CD4-positive, alpha-beta T cell treated with Interleukin-15 for 4 hours (primary cell): ENCODE measurements at regions not wholly inside any gene's neighbourhood (a gene's known extent, or its start where the extent isn't known, plus 50 kb on each side); places are given as distances from the start of the nearest gene placed in this dataset.

Experiments
- DNase-seq: peaks from one replicate; pipeline ENCODE4 v3.0.0-alpha.2; 2020; ENCODE audit warnings: low spot score

DNA sequence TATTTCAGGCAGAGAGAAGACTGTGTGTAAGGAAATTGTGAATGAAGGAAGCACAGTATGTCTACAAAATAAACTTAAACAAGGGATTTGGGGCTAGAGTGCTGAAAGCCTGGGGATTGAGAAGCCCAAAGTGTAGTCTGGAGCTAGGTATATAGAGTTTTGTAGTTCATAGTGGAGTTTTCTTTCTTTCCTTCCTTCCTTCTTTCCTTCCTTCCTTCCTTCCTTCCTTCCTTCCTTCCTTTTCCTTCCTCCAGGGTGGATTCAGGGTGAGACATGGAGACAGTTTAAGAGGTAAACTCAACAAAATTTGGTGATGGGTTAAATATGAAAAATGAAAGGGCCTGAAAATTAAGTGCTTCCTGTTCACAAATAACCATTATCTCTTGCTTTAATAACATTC, 757.8 kb upstream of the CXADR start:
- no peak for DNase-seq

DNA sequence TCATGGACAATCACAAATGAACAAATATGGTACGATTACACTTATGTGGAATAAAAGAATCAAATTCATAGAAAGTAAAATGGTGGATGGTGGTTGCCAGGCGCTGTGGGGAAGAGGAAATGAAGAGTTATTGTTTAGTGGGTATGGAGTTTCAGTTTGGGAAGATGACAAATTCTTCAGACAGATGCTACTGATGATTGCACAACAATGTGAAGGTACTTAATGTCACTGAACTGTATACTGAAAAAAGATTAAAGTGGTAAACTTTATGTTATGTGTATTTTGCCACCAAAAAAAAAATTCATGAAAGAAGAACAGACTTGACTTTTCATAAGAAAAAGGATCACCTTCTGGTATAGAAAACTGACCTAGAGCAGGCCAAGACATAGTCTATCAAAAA, 745.6 kb upstream of the CXADR start:
- no peak for DNase-seq

- DNase-seq = no peak
These were observed 744.7 kb upstream of the CXADR start for GRCh38 chr21:16768096-16768495.

- DNase-seq = no peak
These were observed 742.6 kb upstream of the CXADR start for GRCh38 chr21:16770266-16770665.

DNA sequence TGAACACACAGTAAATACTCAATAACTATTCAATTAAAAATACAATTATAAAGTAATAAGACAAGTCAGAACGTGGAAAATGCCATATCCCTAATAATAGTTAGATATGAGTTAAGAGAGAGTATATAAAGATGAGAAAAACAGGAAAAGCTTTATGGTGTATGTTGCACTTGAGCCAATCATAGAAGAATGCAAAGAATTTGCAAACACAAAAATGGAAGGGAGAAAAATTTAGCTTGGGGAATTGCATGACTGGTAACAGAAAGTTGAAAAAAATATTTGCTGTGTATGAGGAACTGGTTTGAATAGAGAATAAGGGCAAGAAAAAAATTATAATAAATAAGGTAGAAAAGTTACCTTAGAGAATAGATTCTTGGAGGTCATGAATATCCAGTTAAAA, 739.6 kb upstream of the CXADR start:
- no peak for DNase-seq

- no peak for DNase-seq
These were observed 737.8 kb upstream of the CXADR start for GRCh38 chr21:16775076-16775475.

- no peak for DNase-seq
These were observed 735.7 kb upstream of the CXADR start for GRCh38 chr21:16777041-16777720.

DNA sequence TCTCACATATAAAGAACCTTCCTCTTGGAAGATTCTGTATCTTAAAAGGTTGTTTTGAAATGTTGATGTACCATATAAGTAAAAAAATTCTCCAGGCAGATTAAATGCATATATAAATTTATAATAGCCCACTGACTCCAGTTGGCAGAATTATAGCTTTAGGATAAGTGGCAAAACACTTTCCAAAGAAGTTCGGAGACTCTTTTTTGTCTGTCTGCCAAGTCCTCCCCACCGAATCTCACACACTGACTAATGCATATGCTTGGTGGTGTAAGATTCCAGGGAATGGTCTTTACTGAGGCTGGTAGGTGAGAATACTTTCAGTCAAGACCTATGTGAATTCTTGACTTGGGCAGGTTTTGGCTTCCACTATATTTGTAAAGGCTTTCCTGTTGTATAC, 724.3 kb upstream of the CXADR start:
- DNase-seq = no peak

DNA sequence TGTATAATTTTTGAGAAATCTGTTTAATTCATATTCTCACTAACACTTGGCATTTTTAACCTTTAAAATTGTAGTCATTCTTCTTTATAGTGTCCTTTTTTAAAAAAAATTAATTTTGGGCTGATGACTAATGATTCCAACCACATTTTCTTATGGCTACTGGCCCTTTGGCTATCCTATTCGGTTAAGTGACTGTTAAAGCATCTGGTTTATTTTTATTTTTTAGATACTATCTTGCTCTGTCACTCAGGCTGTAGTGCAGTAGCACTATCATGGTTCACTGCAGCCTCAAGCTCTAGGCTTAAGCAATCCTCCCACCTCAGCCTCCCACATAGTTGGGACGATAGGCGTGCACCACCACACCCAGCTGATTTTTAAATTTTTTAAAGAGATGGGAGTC, 723.2 kb upstream of the CXADR start:
- DNase-seq = no peak

- no peak for DNase-seq
These were observed 720.7 kb upstream of the CXADR start for GRCh38 chr21:16792101-16792500.

- no peak for DNase-seq
These were observed 717.9 kb upstream of the CXADR start for GRCh38 chr21:16794950-16795349.

GRCh38 chr21:16796776-16797175, 716.1 kb upstream of the CXADR start:
- DNase-seq = no peak

DNA sequence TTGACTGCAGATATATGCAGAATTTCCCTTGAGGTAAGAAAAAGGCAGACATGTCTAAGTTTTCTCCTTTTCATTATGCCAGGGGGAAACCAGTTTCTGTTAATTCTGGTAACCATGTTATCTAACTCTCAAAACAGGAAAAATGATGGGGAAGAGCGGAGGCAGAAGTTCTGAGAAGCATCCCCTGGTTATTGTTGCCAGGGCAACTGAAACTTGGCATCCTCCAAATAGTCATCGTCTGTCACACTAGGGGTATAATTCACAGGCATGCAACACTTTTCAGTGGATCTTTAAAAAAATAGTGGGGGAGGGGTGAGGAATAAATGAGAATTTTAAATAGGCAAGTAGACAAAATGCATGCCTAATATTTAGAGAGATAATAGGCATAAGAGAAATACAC, 715.3 kb upstream of the CXADR start:
- no peak for DNase-seq

DNA sequence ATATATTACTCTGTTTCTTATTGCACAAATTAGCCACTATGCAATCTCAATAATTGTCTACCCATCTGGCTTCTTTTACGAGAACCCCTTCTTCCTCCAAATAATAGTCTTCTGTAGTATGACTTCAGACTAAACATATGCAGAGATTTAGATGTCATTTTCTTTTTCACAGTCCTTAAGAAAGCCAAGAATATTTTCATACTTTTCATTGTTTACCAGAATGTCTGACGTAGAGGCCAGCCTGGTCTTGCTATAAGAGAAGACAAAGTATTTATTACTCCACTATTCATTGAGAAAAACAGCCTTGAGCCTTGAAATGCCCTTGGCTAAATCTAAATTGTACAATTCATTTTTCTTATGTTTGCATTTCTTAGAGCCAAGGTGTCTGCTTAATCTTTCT, 714.9 kb upstream of the CXADR start:
- DNase-seq = no peak

GRCh38 chr21:16800536-16801275, 712.1 kb upstream of the CXADR start:
- no peak for DNase-seq

DNA sequence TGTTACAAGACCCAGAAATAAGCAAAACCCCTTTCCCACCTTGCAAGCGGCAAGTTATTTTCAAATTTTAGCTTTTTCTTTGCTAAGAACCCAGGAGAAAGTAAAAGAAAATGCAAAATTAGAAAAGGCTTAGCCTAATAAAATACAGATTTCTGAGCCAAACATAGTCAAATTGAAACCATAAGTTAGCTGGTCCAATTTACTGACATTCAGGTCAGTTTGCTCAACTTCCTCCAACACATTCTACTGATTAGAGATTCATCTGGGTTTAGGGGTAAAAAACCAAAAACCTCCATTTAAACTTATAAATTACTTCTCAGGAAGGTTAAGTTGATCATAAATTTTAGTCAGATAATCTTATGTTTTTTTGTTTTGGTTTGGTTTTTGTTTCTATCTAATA, 701.8 kb upstream of the CXADR start:
- DNase-seq = no peak

GRCh38 chr21:16811970-16812369, 700.9 kb upstream of the CXADR start:
- no peak for DNase-seq

DNA sequence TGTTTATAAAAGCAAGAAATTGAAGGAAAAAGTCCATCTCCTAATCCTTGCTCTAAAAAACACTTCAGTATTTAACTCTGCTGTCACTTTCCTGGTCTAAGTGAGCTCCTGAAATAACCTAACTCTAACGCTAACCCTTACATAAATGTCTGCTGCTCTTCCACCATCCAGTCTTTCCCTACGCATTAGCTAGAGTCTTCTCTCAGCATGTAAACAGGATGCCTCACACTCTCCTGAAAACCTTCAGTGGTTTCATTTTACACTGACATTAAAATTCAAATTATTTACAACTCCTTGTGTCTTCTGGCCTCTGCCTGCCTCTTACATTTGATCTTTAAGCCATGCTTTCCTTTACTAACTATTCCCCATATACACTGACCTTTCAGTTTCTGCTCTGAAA, 697.6 kb upstream of the CXADR start:
- DNase-seq = no peak

GRCh38 chr21:16821588-16821987, 691.3 kb upstream of the CXADR start:
- no peak for DNase-seq

DNA sequence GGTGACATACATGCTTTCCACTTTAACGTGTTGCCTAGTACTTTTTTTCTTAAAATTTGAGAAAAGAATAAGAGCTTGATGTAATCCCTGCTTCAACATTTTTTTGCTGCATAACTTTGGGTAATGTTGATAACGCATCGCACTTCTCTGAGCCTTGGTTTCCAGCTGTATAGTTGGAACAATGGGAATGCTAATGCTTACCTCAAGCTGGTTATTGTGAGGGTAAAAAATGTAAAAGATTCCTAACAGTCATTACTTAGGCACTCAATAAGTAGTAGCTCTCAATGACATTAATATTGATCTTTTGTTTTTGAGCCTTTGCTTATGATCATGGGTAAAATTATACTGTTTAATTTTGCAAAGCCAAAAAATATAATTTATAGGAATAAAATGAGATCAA, 683.3 kb upstream of the CXADR start:
- no peak for DNase-seq

- DNase-seq = no peak
These were observed 680.1 kb upstream of the CXADR start for GRCh38 chr21:16832791-16833190.

- no peak for DNase-seq
These were observed 678.1 kb upstream of the CXADR start for GRCh38 chr21:16834791-16835190.

GRCh38 chr21:16837321-16837720, 675.5 kb upstream of the CXADR start:
- no peak for DNase-seq

- DNase-seq = no peak
These were observed 675.1 kb upstream of the CXADR start for GRCh38 chr21:16837721-16838120.
